ENCODE measurements at regions not wholly inside any gene's neighbourhood (a gene's known extent, or its start where the extent isn't known, plus 50 kb on each side); places are given as distances from the start of the nearest gene placed in this dataset.

- Mint-ChIP-seq H3K36me3 (ENCODE audit: insufficient read depth, unreplicated experiment) (no peaks in the 10 kb centered on the region), H3K9me3 (ENCODE audit: unreplicated experiment) (peaks cover 23% of the 10 kb centered on the region), H3K4me3 (ENCODE audit: unreplicated experiment) (no peak overlapping the region), H3K27me3 (ENCODE audit: insufficient read depth, unreplicated experiment) (no peaks in the 10 kb centered on the region), H3K27ac (ENCODE audit: unreplicated experiment) (no peak overlapping the region), H3K4me1 (ENCODE audit: low read depth, unreplicated experiment) (peaks cover 7% of the 10 kb centered on the region)
- Histone ChIP-seq H3K36me3 (ENCODE audit: control insufficient read depth, insufficient read depth, low read length) (no peaks in the 10 kb centered on the region), H3K4me3 (ENCODE audit: low read depth, low read length) (no peak overlapping the region), H3K4me1 (no peaks in the 10 kb centered on the region), H3K27me3 (replicated peaks; ENCODE audit: control insufficient read depth, insufficient read depth, low read length) (no peaks in the 10 kb centered on the region), H3K9me3 (no peaks in the 10 kb centered on the region)
- BruUV-seq (replicated peaks) = no TSS peak
- TF ChIP-seq CTCF (IDR thresholded peaks at IDR 0.05; ENCODE audit: insufficient read depth in 1 of 2, low read depth in 1 of 2, low read length in 1 of 2, severe bottlenecking in 1 of 2, unreplicated experiment in 1 of 2) = no peak
- no peak for DNase-seq
- intact Hi-C loops (cut with micrococcal nuclease; ENCODE audit: unreplicated experiment) = no loop called here
- ChIA-PET POLR2A (no interaction called here), CTCF (no interaction called here)
Measured at GRCh38 chr4:122533841-122534240, 77.3 kb upstream of the IL2 start.

GRCh38 chr4:122532766-122533165 lies 76.2 kb upstream of the IL2 start:
- no peak for TF ChIP-seq CTCF (IDR thresholded peaks at IDR 0.05; ENCODE audit: insufficient read depth in 1 of 2, low read depth in 1 of 2, low read length in 1 of 2, severe bottlenecking in 1 of 2, unreplicated experiment in 1 of 2)
- Mint-ChIP-seq H3K4me3 (ENCODE audit: unreplicated experiment) (no peak overlapping the region), H3K9me3 (ENCODE audit: unreplicated experiment) (peaks cover 23% of the 10 kb centered on the region), H3K27ac (ENCODE audit: unreplicated experiment) (no peak overlapping the region), H3K36me3 (ENCODE audit: insufficient read depth, unreplicated experiment) (no peaks in the 10 kb centered on the region), H3K4me1 (ENCODE audit: low read depth, unreplicated experiment) (peaks cover 7% of the 10 kb centered on the region), H3K27me3 (ENCODE audit: insufficient read depth, unreplicated experiment) (no peaks in the 10 kb centered on the region)
- H3K36me3 ChIP-seq (ENCODE audit: control insufficient read depth, insufficient read depth, low read length) = no peaks in the 10 kb centered on the region
- ChIA-PET POLR2A (no interaction called here), CTCF (no interaction called here)
- DNase-seq = no peak
- no peaks in the 10 kb centered on the region for H3K27me3 ChIP-seq (replicated peaks; ENCODE audit: control insufficient read depth, insufficient read depth, low read length)
- no peaks in the 10 kb centered on the region for H3K9me3 ChIP-seq
- no peaks in the 10 kb centered on the region for H3K4me1 ChIP-seq
- no TSS peak for BruUV-seq (replicated peaks)
- H3K4me3 ChIP-seq (ENCODE audit: low read depth, low read length) = no peak overlapping the region
- intact Hi-C loops (cut with micrococcal nuclease; ENCODE audit: unreplicated experiment) = no loop called here

GRCh38 chr4:122531514-122531913 lies 75.0 kb upstream of the IL2 start:
- Histone ChIP-seq H3K9me3 (no peaks in the 10 kb centered on the region), H3K4me1 (no peaks in the 10 kb centered on the region), H3K27me3 (replicated peaks; ENCODE audit: control insufficient read depth, insufficient read depth, low read length) (no peaks in the 10 kb centered on the region), H3K36me3 (ENCODE audit: control insufficient read depth, insufficient read depth, low read length) (no peaks in the 10 kb centered on the region), H3K4me3 (ENCODE audit: low read depth, low read length) (no peak overlapping the region)
- no peaks in the 10 kb centered on the region for H3K27me3 Mint-ChIP-seq (ENCODE audit: insufficient read depth, unreplicated experiment)
- H3K4me3 Mint-ChIP-seq (ENCODE audit: unreplicated experiment) = no peak overlapping the region
- intact Hi-C loops (cut with micrococcal nuclease; ENCODE audit: unreplicated experiment) = no loop called here
- peaks cover 7% of the 10 kb centered on the region for H3K4me1 Mint-ChIP-seq (ENCODE audit: low read depth, unreplicated experiment)
- H3K9me3 Mint-ChIP-seq (ENCODE audit: unreplicated experiment) = peaks cover 23% of the 10 kb centered on the region
- ChIA-PET CTCF (no interaction called here), POLR2A (no interaction called here)
- TF ChIP-seq CTCF (IDR thresholded peaks at IDR 0.05; ENCODE audit: insufficient read depth in 1 of 2, low read depth in 1 of 2, low read length in 1 of 2, severe bottlenecking in 1 of 2, unreplicated experiment in 1 of 2) = no peak
- no peak for DNase-seq
- BruUV-seq (replicated peaks) = no TSS peak
- no peaks in the 10 kb centered on the region for H3K36me3 Mint-ChIP-seq (ENCODE audit: insufficient read depth, unreplicated experiment)
- H3K27ac Mint-ChIP-seq (ENCODE audit: unreplicated experiment) = no peak overlapping the region

Data from Caco-2 (cell line).